LNCaP clone FGC (cell line): ENCODE measurements at regions not wholly inside any gene's neighbourhood (a gene's known extent, or its start where the extent isn't known, plus 50 kb on each side); places are given as distances from the start of the nearest gene placed in this dataset.

ENCODE experiments used
- DNase-seq: peaks from one replicate; pipeline ENCODE4 v3.0.0-alpha.2; 2011; ENCODE audit warnings: low read depth
- H3K4me3 ChIP-seq: 2 replicates; pipeline ENCODE4 v1.5.1; 2011; ENCODE audit warnings: mild to moderate bottlenecking, low read depth, low read length, control low read depth
- CTCF ChIP-seq: IDR thresholded peaks from 2 replicates; pipeline ENCODE4 v1.5.1; 2012; ENCODE audit warnings: mild to moderate bottlenecking; ENCODE audit not compliant: control insufficient read depth, insufficient read depth; ENCODE audit errors: extremely low read depth

GRCh38 chr13:76406243-76406642 is 480.0 kb downstream of the KCTD12 start:
- no peak overlapping the region for H3K4me3 ChIP-seq
- TF ChIP-seq CTCF, result no peak
- no peak for DNase-seq

DNA sequence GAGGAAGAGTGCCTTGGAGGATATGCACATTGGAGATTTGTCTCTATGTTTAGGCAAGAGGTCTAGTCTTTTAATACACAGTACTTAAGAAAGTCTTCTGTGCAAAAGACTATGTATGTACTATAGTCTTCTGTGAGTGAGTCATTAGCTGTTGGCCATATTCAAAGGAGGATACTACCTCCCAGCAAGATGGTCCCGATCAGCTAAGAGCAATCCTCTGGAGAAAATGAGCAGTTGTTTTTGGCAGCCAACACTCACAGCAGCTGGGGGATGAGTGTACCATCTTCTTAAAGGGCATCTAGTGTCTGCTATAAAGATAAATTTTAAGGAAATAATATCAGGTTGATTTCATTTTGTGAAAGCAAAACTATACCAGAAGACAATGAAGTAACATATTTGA is 487.8 kb downstream of the KCTD12 start:
- no peak for DNase-seq
- H3K4me3 ChIP-seq, result no peak overlapping the region
- TF ChIP-seq CTCF, result no peak

DNA sequence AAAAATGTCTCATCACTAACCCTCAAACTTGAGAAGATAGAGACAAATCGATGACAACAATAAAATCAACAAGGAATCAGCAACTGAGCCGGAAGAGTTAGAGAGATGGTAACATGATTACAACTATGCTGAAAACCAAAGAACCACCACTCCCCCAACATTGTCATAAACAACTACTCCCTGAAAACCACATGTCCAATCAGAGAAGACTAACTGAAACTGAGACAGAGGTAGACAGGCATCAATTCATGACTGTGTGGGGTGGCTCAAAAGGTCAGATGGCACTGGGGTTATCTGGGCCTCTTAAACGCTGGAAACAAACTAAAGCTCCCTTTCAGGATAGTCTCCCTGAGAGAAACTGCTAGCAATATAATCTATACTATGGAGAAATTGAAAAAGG is 488.8 kb downstream of the KCTD12 start:
- TF ChIP-seq CTCF, result no peak
- H3K4me3 ChIP-seq, result no peak overlapping the region
- no peak for DNase-seq

DNA sequence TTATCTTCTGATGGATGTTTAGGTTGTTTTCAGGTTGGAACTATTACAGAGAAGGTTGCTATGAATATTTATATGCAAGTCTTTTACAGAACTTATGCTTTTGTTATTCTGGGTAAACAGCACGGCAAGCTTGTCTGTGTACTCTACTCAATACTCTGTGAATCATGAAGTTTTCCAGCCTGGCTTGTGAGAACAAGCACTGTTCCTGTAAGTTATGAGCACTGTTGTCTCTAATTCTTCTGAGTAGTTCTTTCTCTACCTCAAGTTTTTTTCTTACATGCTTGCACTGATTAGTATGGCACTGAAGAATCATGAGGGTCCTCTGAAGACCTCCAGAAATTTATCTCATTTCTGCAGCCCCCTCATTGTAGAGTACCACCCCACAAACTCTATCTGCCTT is 496.9 kb downstream of the KCTD12 start:
- DNase-seq, result no peak
- H3K4me3 ChIP-seq, result no peak overlapping the region
- TF ChIP-seq CTCF, result no peak

DNA sequence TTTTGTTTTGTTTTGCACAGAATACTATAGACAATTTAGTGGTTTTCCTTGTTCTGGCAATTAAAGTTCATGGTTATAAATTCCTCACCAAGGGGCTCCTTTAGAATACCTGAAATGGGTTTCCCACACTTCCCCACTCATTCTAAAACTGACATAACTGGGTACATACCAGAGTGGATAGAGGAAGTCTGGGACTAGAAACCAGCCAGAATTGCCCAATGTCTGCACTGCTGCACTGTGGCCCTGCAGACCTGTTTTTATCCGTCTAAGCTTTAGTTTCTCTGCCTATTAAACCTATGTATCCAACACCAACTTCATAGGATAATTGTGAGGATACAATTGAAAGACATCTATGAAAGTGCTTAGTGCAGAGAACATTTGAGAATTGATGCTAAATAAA is 498.6 kb downstream of the KCTD12 start:
- no peak for DNase-seq
- no peak overlapping the region for H3K4me3 ChIP-seq
- no peak for TF ChIP-seq CTCF

DNA sequence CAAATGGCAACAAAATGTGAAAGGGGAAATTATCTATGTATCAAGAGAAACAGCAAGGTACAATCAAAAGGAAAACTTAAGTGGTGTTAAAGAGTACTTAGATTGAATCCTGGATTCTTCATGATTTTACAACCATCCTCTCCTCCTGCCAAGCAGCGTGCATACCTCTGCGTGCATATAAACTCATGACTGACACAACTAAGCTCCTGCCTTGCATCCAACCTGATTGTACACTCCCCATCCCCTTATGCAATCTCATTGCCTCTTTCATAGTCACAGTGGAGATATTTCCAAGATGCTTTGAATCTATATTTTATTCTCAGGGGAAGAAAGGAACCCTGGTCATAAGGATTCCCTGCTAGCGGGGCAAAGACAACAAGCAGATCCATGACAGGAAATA is 499.9 kb downstream of the KCTD12 start:
- no peak overlapping the region for H3K4me3 ChIP-seq
- TF ChIP-seq CTCF, result no peak
- no peak for DNase-seq

GRCh38 chr13:76385586-76385985 is 500.6 kb downstream of the KCTD12 start:
- no peak overlapping the region for H3K4me3 ChIP-seq
- no peak for DNase-seq
- no peak for TF ChIP-seq CTCF
